SU-DHL-6 (cell line): ENCODE measurements at regions not wholly inside any gene's neighbourhood (a gene's known extent, or its start where the extent isn't known, plus 50 kb on each side); places are given as distances from the start of the nearest gene placed in this dataset.

Source experiments
- EZH2phosphoT487 ChIP-seq: fragments of 200-600 bp; sonication (generic), shearing (Covaris generic); conservative IDR thresholded peaks from 2 replicates; pipeline ENCODE4 v1.6.1; 2018; ENCODE audit warnings: mild to moderate bottlenecking, antibody characterized with exemption, low read length, moderate library complexity, mixed read lengths
- TF ChIP-seq, protein P1 (sequence below): fragments of 200-600 bp; sonication (generic); IDR thresholded peaks from one replicate; pipeline ENCODE4 v1.5.1; 2017; ENCODE audit warnings: antibody characterized with exemption, mild to moderate bottlenecking, low read length, moderate library complexity; ENCODE audit not compliant: insufficient read depth, poor library complexity, severe bottlenecking

- TF ChIP-seq, protein P1, sequence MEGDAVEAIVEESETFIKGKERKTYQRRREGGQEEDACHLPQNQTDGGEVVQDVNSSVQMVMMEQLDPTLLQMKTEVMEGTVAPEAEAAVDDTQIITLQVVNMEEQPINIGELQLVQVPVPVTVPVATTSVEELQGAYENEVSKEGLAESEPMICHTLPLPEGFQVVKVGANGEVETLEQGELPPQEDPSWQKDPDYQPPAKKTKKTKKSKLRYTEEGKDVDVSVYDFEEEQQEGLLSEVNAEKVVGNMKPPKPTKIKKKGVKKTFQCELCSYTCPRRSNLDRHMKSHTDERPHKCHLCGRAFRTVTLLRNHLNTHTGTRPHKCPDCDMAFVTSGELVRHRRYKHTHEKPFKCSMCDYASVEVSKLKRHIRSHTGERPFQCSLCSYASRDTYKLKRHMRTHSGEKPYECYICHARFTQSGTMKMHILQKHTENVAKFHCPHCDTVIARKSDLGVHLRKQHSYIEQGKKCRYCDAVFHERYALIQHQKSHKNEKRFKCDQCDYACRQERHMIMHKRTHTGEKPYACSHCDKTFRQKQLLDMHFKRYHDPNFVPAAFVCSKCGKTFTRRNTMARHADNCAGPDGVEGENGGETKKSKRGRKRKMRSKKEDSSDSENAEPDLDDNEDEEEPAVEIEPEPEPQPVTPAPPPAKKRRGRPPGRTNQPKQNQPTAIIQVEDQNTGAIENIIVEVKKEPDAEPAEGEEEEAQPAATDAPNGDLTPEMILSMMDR = no peak
- no peak for TF ChIP-seq EZH2phosphoT487
These were observed 121.3 kb upstream of the GSE1 start for GRCh38 chr16:85491798-85492294.
